Mucosa of rectum (tissue), 2 donors: ENCODE measurements at regions not wholly inside any gene's neighbourhood (a gene's known extent, or its start where the extent isn't known, plus 50 kb on each side); places are given as distances from the start of the nearest gene placed in this dataset.
"Not testable (repeated sequence)": the region's sequence is repeated elsewhere in the genome, so short reads cannot be mapped to it uniquely, and the experiment has no call there.

Experiments
- H3K27ac ChIP-seq, 2 donors: one replicate each; pipeline ENCODE4 v1.7.0; 2013; ENCODE audit warnings: inconsistent platforms in 2 of 2, low read depth in 2 of 2, low read length in 2 of 2
- H3K27me3 ChIP-seq, 2 donors: one replicate each; pipeline ENCODE4 v1.7.0; 2013; ENCODE audit warnings: low read length in 2 of 2; ENCODE audit not compliant: control insufficient read depth in 2 of 2, insufficient read depth in 2 of 2
- H3K36me3 ChIP-seq, 2 donors: one replicate each; pipeline ENCODE4 v1.7.0; 2013; ENCODE audit warnings: low read length in 2 of 2; ENCODE audit not compliant: control insufficient read depth in 2 of 2, insufficient read depth in 2 of 2
- H3K4me1 ChIP-seq, 2 donors: one replicate each; pipeline ENCODE4 v1.7.0; 2013; ENCODE audit warnings: low read length in 2 of 2, mild to moderate bottlenecking in 1 of 2; ENCODE audit not compliant: control insufficient read depth in 2 of 2, insufficient read depth in 2 of 2
- H3K4me3 ChIP-seq, 2 donors: one replicate each; pipeline ENCODE4 v1.7.0; 2013; ENCODE audit warnings: low read length in 2 of 2
- H3K9ac ChIP-seq, 2 donors: one replicate each; pipeline ENCODE4 v1.7.0; 2013; ENCODE audit warnings: low read length in 2 of 2, low read depth in 1 of 2, mild to moderate bottlenecking in 1 of 2
- H3K9me3 ChIP-seq, 2 donors: one replicate each; pipeline ENCODE4 v1.7.0; 2013; ENCODE audit warnings: low read length in 2 of 2; ENCODE audit not compliant: control insufficient read depth in 2 of 2
- donor health status: healthy.
- donor health status: Normal muscosa, but diverticular disease.

GRCh38 chr12:34097213-34097612 is 74.9 kb downstream of the ALG10 start:
- Histone ChIP-seq H3K4me3 (no peak overlapping the region), H3K36me3 (no peaks in the 10 kb centered on the region), H3K9ac (no peak overlapping the region), H3K9me3 (no peaks in the 10 kb centered on the region), H3K4me1 (no peaks in the 10 kb centered on the region), H3K27me3 (no peaks in the 10 kb centered on the region), H3K27ac (no peak overlapping the region)

- no peaks in the 10 kb centered on the region for H3K27me3 ChIP-seq
- H3K9ac ChIP-seq: no peak overlapping the region
- no peaks in the 10 kb centered on the region for H3K36me3 ChIP-seq
- H3K9me3 ChIP-seq: no peaks in the 10 kb centered on the region
- H3K27ac ChIP-seq: no peak overlapping the region
- no peaks in the 10 kb centered on the region for H3K4me1 ChIP-seq
- no peak overlapping the region for H3K4me3 ChIP-seq
Observed at GRCh38 chr12:34105392-34105933, 83.2 kb downstream of the ALG10 start.

GRCh38 chr12:34106172-34106571 is 83.9 kb downstream of the ALG10 start:
- H3K4me1 ChIP-seq: no peaks in the 10 kb centered on the region

GRCh38 chr12:34107016-34107415 is 84.7 kb downstream of the ALG10 start:
- no peaks in the 10 kb centered on the region for H3K27me3 ChIP-seq
- no peak overlapping the region for H3K4me3 ChIP-seq
- no peak overlapping the region for H3K9ac ChIP-seq
- no peaks in the 10 kb centered on the region for H3K9me3 ChIP-seq
- no peak overlapping the region for H3K27ac ChIP-seq
- no peaks in the 10 kb centered on the region for H3K4me1 ChIP-seq
- H3K36me3 ChIP-seq: no peaks in the 10 kb centered on the region

More at GRCh38 chr12:34106172-34106571, 83.9 kb downstream of the ALG10 start:
- H3K9me3 ChIP-seq: no peaks in the 10 kb centered on the region
- no peak overlapping the region for H3K4me3 ChIP-seq
- no peaks in the 10 kb centered on the region for H3K27me3 ChIP-seq
- H3K9ac ChIP-seq: no peak overlapping the region
- no peak overlapping the region for H3K27ac ChIP-seq
- no peaks in the 10 kb centered on the region for H3K36me3 ChIP-seq

GRCh38 chr12:34107781-34108404 is 85.6 kb downstream of the ALG10 start:
- Histone ChIP-seq H3K36me3 (no peaks in the 10 kb centered on the region), H3K4me3 (no peak overlapping the region), H3K4me1 (no peaks in the 10 kb centered on the region), H3K9ac (no peak overlapping the region), H3K9me3 (no peaks in the 10 kb centered on the region), H3K27me3 (no peaks in the 10 kb centered on the region), H3K27ac (no peak overlapping the region)

GRCh38 chr12:34108405-34108803 is 86.1 kb downstream of the ALG10 start:
- Histone ChIP-seq H3K4me3 (no peak overlapping the region), H3K27ac (no peak overlapping the region), H3K9me3 (no peaks in the 10 kb centered on the region), H3K9ac (no peak overlapping the region), H3K4me1 (no peaks in the 10 kb centered on the region), H3K36me3 (no peaks in the 10 kb centered on the region), H3K27me3 (no peaks in the 10 kb centered on the region)

- Histone ChIP-seq H3K9me3 (no peaks in the 10 kb centered on the region), H3K36me3 (no peaks in the 10 kb centered on the region), H3K4me3 (no peak overlapping the region), H3K27ac (no peak overlapping the region), H3K27me3 (no peaks in the 10 kb centered on the region), H3K4me1 (no peaks in the 10 kb centered on the region), H3K9ac (no peak overlapping the region)
Observed at GRCh38 chr12:34108967-34109366, 86.7 kb downstream of the ALG10 start.

- no peak overlapping the region for H3K27ac ChIP-seq
- no peak overlapping the region for H3K9ac ChIP-seq
- no peaks in the 10 kb centered on the region for H3K4me1 ChIP-seq
- H3K27me3 ChIP-seq: no peaks in the 10 kb centered on the region
- no peaks in the 10 kb centered on the region for H3K36me3 ChIP-seq
- no peak overlapping the region for H3K4me3 ChIP-seq
- H3K9me3 ChIP-seq: no peaks in the 10 kb centered on the region
Observed at GRCh38 chr12:34109390-34109789, 87.1 kb downstream of the ALG10 start.

- not testable (repeated sequence) for H3K9me3 ChIP-seq, H3K36me3 ChIP-seq, H3K4me3 ChIP-seq, H3K27me3 ChIP-seq, H3K9ac ChIP-seq, H3K27ac ChIP-seq, H3K4me1 ChIP-seq
Observed at GRCh38 chr12:34109909-34110531, 87.7 kb downstream of the ALG10 start.

- Histone ChIP-seq H3K27me3 (no peaks in the 10 kb centered on the region), H3K9me3 (no peaks in the 10 kb centered on the region), H3K4me1 (no peaks in the 10 kb centered on the region), H3K27ac (no peak overlapping the region), H3K9ac (no peak overlapping the region), H3K36me3 (no peaks in the 10 kb centered on the region), H3K4me3 (no peak overlapping the region)
Observed at GRCh38 chr12:34119366-34119765, 97.1 kb downstream of the ALG10 start.
